ENCODE measurements at regions not wholly inside any gene's neighbourhood (a gene's known extent, or its start where the extent isn't known, plus 50 kb on each side); places are given as distances from the start of the nearest gene placed in this dataset.

- no peak overlapping the region for H3K4me3 ChIP-seq (ENCODE audit: low read depth, low read length)
- TF ChIP-seq CTCF (IDR thresholded peaks at IDR 0.05; ENCODE audit: low read depth, low read length): no peak
These were observed 107.4 kb downstream of the MATN1 start for GRCh38 chr1:30615816-30616590.

- no peak overlapping the region for H3K4me3 ChIP-seq (ENCODE audit: low read depth, low read length)
These were observed 108.1 kb downstream of the MATN1 start for GRCh38 chr1:30615076-30615795.

GRCh38 chr1:30613188-30613587 lies 110.2 kb downstream of the MATN1 start:
- TF ChIP-seq CTCF (IDR thresholded peaks at IDR 0.05; ENCODE audit: low read depth, low read length): no peak
- no peak overlapping the region for H3K4me3 ChIP-seq (ENCODE audit: low read depth, low read length)

More at GRCh38 chr1:30615076-30615795, 108.1 kb downstream of the MATN1 start:
- TF ChIP-seq CTCF (IDR thresholded peaks at IDR 0.05; ENCODE audit: low read depth, low read length): no peak

GRCh38 chr1:30612536-30613065 lies 110.8 kb downstream of the MATN1 start:
- no peak for TF ChIP-seq CTCF (IDR thresholded peaks at IDR 0.05; ENCODE audit: low read depth, low read length)
- no peak overlapping the region for H3K4me3 ChIP-seq (ENCODE audit: low read depth, low read length)

- no peak for TF ChIP-seq CTCF (IDR thresholded peaks at IDR 0.05; ENCODE audit: low read depth, low read length)
These were observed 111.6 kb downstream of the MATN1 start for GRCh38 chr1:30611741-30612309.

GRCh38 chr1:30610917-30611316 lies 112.5 kb downstream of the MATN1 start:
- TF ChIP-seq CTCF (IDR thresholded peaks at IDR 0.05; ENCODE audit: low read depth, low read length): no peak
- H3K4me3 ChIP-seq (ENCODE audit: low read depth, low read length): no peak overlapping the region

More at GRCh38 chr1:30611741-30612309, 111.6 kb downstream of the MATN1 start:
- H3K4me3 ChIP-seq (ENCODE audit: low read depth, low read length): no peak overlapping the region

Data from WI38 (cell line).